IMR-90 (cell line): ENCODE measurements at regions not wholly inside any gene's neighbourhood (a gene's known extent, or its start where the extent isn't known, plus 50 kb on each side); places are given as distances from the start of the nearest gene placed in this dataset.
A peak's percentile ranks its signal among the peaks of the same experiment; 100 is the strongest.

Experiments
- ATAC-seq: fragments of 200-7000 bp; cut with Tn5 transposase; 2 replicates; pipeline ENCODE4 v1.9.1; 2020; ENCODE audit warnings: low read depth, mild to moderate bottlenecking, moderate library complexity
- BruUV-seq: library from RNA; stranded (reverse); fragments of 400-500 nt; replicated peaks from 2 replicates; lab custom pipeline; 2021; lab: Mats Ljungman, UMichigan
- CTCF ChIA-PET: fragments of 300-600 bp; formaldehyde crosslinking; extraction: SDS; loops from one replicate; lab custom pipeline; 2021; ENCODE audit warnings: antibody characterized with exemption; lab: Yijun Ruan, JAX
- POLR2A ChIA-PET: fragments of 300-600 bp; sonication (Branson Sonifier 250); formaldehyde crosslinking; loops from one replicate; lab custom pipeline; 2022; ENCODE audit warnings: antibody characterized with exemption; ENCODE audit not compliant: unreplicated experiment; lab: Charles Lee
- DNase-seq: peaks from one replicate; pipeline ENCODE4 v3.0.0; 2013
- H2AFZ ChIP-seq: replicated peaks from 2 replicates; pipeline ENCODE3; 2013; ENCODE audit warnings: low read length, mild to moderate bottlenecking; ENCODE audit not compliant: poor library complexity
- H2AK5ac ChIP-seq: 2 replicates; pipeline ENCODE4 v1.6.1; 2013; ENCODE audit warnings: low read depth, low read length, inconsistent platforms
- H2AK9ac ChIP-seq: replicated peaks from 2 replicates; pipeline ENCODE3; 2013; ENCODE audit warnings: mild to moderate bottlenecking, low read depth, low read length, moderate library complexity; ENCODE audit not compliant: poor library complexity
- H2BK120ac ChIP-seq: 2 replicates; pipeline ENCODE4 v1.6.1; 2013; ENCODE audit warnings: low read depth, low read length, inconsistent platforms
- H2BK15ac ChIP-seq: 3 replicates; pipeline ENCODE4 v1.6.1; 2013; ENCODE audit warnings: low read depth, low read length, inconsistent platforms
- H2BK20ac ChIP-seq: 2 replicates; pipeline ENCODE4 v1.6.1; 2013; ENCODE audit warnings: low read depth, mild to moderate bottlenecking, inconsistent platforms, low read length, moderate library complexity
- H2BK5ac ChIP-seq: 2 replicates; pipeline ENCODE4 v1.6.1; 2013; ENCODE audit warnings: mild to moderate bottlenecking, low read depth, low read length, inconsistent platforms; ENCODE audit not compliant: poor library complexity, severe bottlenecking
- H3K14ac ChIP-seq: replicated peaks from 2 replicates; pipeline ENCODE4 v1.6.1; 2013; ENCODE audit warnings: low read depth, low read length, inconsistent platforms
- H3K18ac ChIP-seq: 2 replicates; pipeline ENCODE4 v1.6.1; 2013; ENCODE audit warnings: low read depth, low read length, control low read depth
- H3K23ac ChIP-seq: 2 replicates; pipeline ENCODE4 v1.6.1; 2013; ENCODE audit warnings: low read depth, low read length, inconsistent platforms
- H3K27ac ChIP-seq: 2 replicates; pipeline ENCODE4 v1.5.1; 2013; ENCODE audit warnings: mild to moderate bottlenecking, control low read depth, low read length; ENCODE audit not compliant: insufficient read depth
- H3K27me3 ChIP-seq: 2 replicates; pipeline ENCODE4 v1.6.1; 2013; ENCODE audit warnings: low read length; ENCODE audit not compliant: control insufficient read depth, insufficient read depth
- H3K36me3 ChIP-seq: 2 replicates; pipeline ENCODE4 v1.6.1; 2013; ENCODE audit warnings: low read length, mixed read lengths; ENCODE audit not compliant: control insufficient read depth, insufficient read depth
- H3K4ac ChIP-seq: 2 replicates; pipeline ENCODE4 v1.6.1; 2013; ENCODE audit warnings: low read depth, low read length, inconsistent platforms
- H3K4me1 ChIP-seq: 2 replicates; pipeline ENCODE4 v1.6.1; 2013; ENCODE audit warnings: low read length, mixed read lengths; ENCODE audit not compliant: control insufficient read depth, insufficient read depth
- H3K4me2 ChIP-seq: 2 replicates; pipeline ENCODE4 v1.6.1; 2013; ENCODE audit warnings: low read depth, mild to moderate bottlenecking, control low read depth, low read length, moderate library complexity
- H3K4me3 ChIP-seq: 2 replicates; pipeline ENCODE4 v1.5.1; 2013; ENCODE audit warnings: low read depth, mild to moderate bottlenecking, control low read depth, low read length, moderate library complexity; ENCODE audit not compliant: insufficient read depth
- H3K56ac ChIP-seq: 2 replicates; pipeline ENCODE4 v1.6.1; 2013; ENCODE audit warnings: low read length, inconsistent platforms; ENCODE audit not compliant: insufficient read depth; ENCODE audit errors: extremely low read depth
- H3K79me1 ChIP-seq, 2 experiments: 2 replicates each; pipeline ENCODE4 v1.6.1; 2013; ENCODE audit warnings: low read length in 2 of 2, inconsistent platforms in 1 of 2, low read depth in 1 of 2
- H3K9ac ChIP-seq: 2 replicates; pipeline ENCODE4 v1.6.1; 2013; ENCODE audit warnings: low read depth, low read length, control low read depth
- H3K9me1 ChIP-seq: 2 replicates; pipeline ENCODE4 v1.6.1; 2013; ENCODE audit warnings: low read length, inconsistent platforms; ENCODE audit not compliant: insufficient read depth
- H3K9me3 ChIP-seq: 2 replicates; pipeline ENCODE4 v1.6.1; 2013; ENCODE audit warnings: low read length; ENCODE audit not compliant: control insufficient read depth, insufficient read depth
- H4K20me1 ChIP-seq: 2 replicates; pipeline ENCODE4 v1.6.1; 2013; ENCODE audit warnings: low read length, inconsistent platforms; ENCODE audit not compliant: insufficient read depth
- H4K5ac ChIP-seq: 2 replicates; pipeline ENCODE4 v1.6.1; 2013; ENCODE audit warnings: mild to moderate bottlenecking, low read depth, low read length, control low read depth
- H4K8ac ChIP-seq, 2 experiments: 2 replicates each; pipeline ENCODE4 v1.6.1; 2013; ENCODE audit warnings: low read depth in 2 of 2, low read length in 2 of 2, control low read depth in 1 of 2, inconsistent platforms in 1 of 2
- H4K91ac ChIP-seq: 2 replicates; pipeline ENCODE4 v1.6.1; 2013; ENCODE audit warnings: low read depth, low read length, inconsistent platforms; ENCODE audit not compliant: insufficient read depth
- BHLHE40 ChIP-seq: fragments of 150-350 bp; IDR thresholded peaks from 2 replicates; pipeline ENCODE4 v1.6.1; 2016; ENCODE audit warnings: mild to moderate bottlenecking, low read depth, low read length
- CEBPB ChIP-seq: IDR thresholded peaks from 2 replicates; pipeline ENCODE4 v1.6.1; 2012; ENCODE audit warnings: low read depth, low read length, improper control_type of control experiment
- CTCF ChIP-seq: conservative IDR thresholded peaks from 2 replicates; pipeline ENCODE4 v1.5.1; 2012; ENCODE audit warnings: mild to moderate bottlenecking, low read depth, low read length, improper control_type of control experiment
- MAFK ChIP-seq: IDR thresholded peaks from 2 replicates; pipeline ENCODE4 v1.6.1; 2012; ENCODE audit warnings: low read depth, low read length, improper control_type of control experiment
- MAZ ChIP-seq: IDR thresholded peaks from 2 replicates; pipeline ENCODE4 v1.6.1; 2012; ENCODE audit warnings: low read depth, mild to moderate bottlenecking, low read length, improper control_type of control experiment, moderate library complexity, borderline replicate concordance
- MXI1 ChIP-seq: IDR thresholded peaks from 2 replicates; pipeline ENCODE4 v1.6.1; 2012; ENCODE audit warnings: low read depth, mild to moderate bottlenecking, low read length, moderate library complexity, borderline replicate concordance
- NFE2L2 ChIP-seq: fragments of 150-350 bp; IDR thresholded peaks from 2 replicates; pipeline ENCODE4 v1.6.1; 2016; ENCODE audit warnings: low read depth, mild to moderate bottlenecking, low read length
- POLR2A ChIP-seq: IDR thresholded peaks from 2 replicates; pipeline ENCODE4 v1.6.1; 2012; ENCODE audit warnings: mild to moderate bottlenecking, low read depth, low read length
- RAD21 ChIP-seq: IDR thresholded peaks from 2 replicates; pipeline ENCODE4 v1.6.1; 2012; ENCODE audit warnings: low read length, improper control_type of control experiment
- SMC3 ChIP-seq: fragments of 150-350 bp; IDR thresholded peaks from 2 replicates; pipeline ENCODE4 v1.6.1; 2016; ENCODE audit warnings: low read depth, mild to moderate bottlenecking, antibody characterized with exemption, low read length, moderate library complexity
- USF2 ChIP-seq: fragments of 150-350 bp; IDR thresholded peaks from 2 replicates; pipeline ENCODE4 v1.6.1; 2017; ENCODE audit warnings: mild to moderate bottlenecking, antibody characterized with exemption, low read length, low read depth
- WGBS, 2 experiments: methylation state at CpG; one replicate each; pipeline versions ENCODE4 v1.1.5 to v1.1.7; 2013; ENCODE audit warnings: missing lambda C conversion rate in 2 of 2; ENCODE audit not compliant: insufficient read length in 1 of 2; ENCODE audit errors: extremely low coverage in 2 of 2; 5-methylcytosine and 5-hydroxymethylcytosine counted together
- dilution Hi-C: fragments of 300-500 bp; cut with HindIII; formaldehyde crosslinking; loops from one replicate; pipeline ENCODE4 v1.14.3; 2018; ENCODE audit warnings: low sequenced_read_pairs; ENCODE audit not compliant: unreplicated experiment
- in situ Hi-C: fragments of 300-500 bp; cut with MboI; formaldehyde crosslinking; loops from 3 replicates; pipeline ENCODE4 v1.14.3; 2019; ENCODE audit warnings: low sequenced_read_pairs, inconsistent platforms, mixed read lengths
- intact Hi-C: fragments of 100-400 bp; cut with micrococcal nuclease; formaldehyde crosslinking; loops from 2 replicates; pipeline ENCODE4 v1.10.0; 2022
- TF ChIP-seq, protein P1 (sequence below): fragments of 150-350 bp; IDR thresholded peaks from 2 replicates; pipeline ENCODE4 v1.6.1; 2016; ENCODE audit warnings: low read depth, mild to moderate bottlenecking, low read length, moderate library complexity, borderline replicate concordance

GRCh38 chr3:159786489-159787177, 202.0 kb upstream of the IL12A start (continued):
- TF ChIP-seq RAD21: no peak

GRCh38 chr3:159787178-159787574, 201.5 kb upstream of the IL12A start:
- Histone ChIP-seq H4K5ac (peak overlapping the region; percentile 74), H3K79me1 (peaks cover 33 to 78% of the 10 kb centered on the region in 2 experiments), H2BK15ac (no peak overlapping the region), H2BK5ac (peak overlapping the region; percentile 95), H2BK120ac (peak overlapping the region; percentile 91), H3K18ac (peak overlapping the region; percentile 86), H2AFZ (no peak overlapping the region), H3K27ac (peak overlapping the region; percentile 46; the same call in 1 of the 2 replicates), H4K91ac (no peak overlapping the region), H3K9me3 (no peaks in the 10 kb centered on the region), H2BK20ac (peak overlapping the region; percentile 97; the same call in 1 of the 2 replicates), H3K9me1 (peaks cover 36% of the 10 kb centered on the region), H2AK5ac (no peak overlapping the region), H3K4me1 (peaks cover 35% of the 10 kb centered on the region), H3K9ac (no peak overlapping the region), H3K27me3 (no peaks in the 10 kb centered on the region), H3K14ac (no peak overlapping the region), H2AK9ac (no peak overlapping the region), H3K56ac (no peak overlapping the region), H4K8ac (peak overlapping the region in 1 of 2 experiments; percentile 31; a peak in 1 of 4 replicates), H3K23ac (peak overlapping the region; percentile 78; the same call in 1 of the 2 replicates), H3K4me2 (peak overlapping the region; percentile 91), H3K36me3 (no peaks in the 10 kb centered on the region), H4K20me1 (peaks cover 21% of the 10 kb centered on the region), H3K4me3 (no peak overlapping the region), H3K4ac (peak overlapping the region; percentile 58)
- peak; percentile 61 for ATAC-seq
- DNase-seq: peak; percentile 94
- in situ Hi-C loops: no loop called here
- POLR2A ChIA-PET: no interaction called here
- no TSS peak for BruUV-seq
- intact Hi-C loops: no loop called here
- WGBS, 2 experiments: no CpG with 5 or more reads among the region's 4 CpGs
- CTCF ChIA-PET: interaction anchor here (1.1 to 1.5 kb wide), 2 partner anchors 18 to 20 kb away, joined by 3 to 7 read pairs; no protein-coding TSS in a partner anchor
- dilution Hi-C loops: no loop called here
- TF ChIP-seq BHLHE40: peak; percentile 15; the same call in 1 of the 2 replicates
- TF ChIP-seq, protein P1, sequence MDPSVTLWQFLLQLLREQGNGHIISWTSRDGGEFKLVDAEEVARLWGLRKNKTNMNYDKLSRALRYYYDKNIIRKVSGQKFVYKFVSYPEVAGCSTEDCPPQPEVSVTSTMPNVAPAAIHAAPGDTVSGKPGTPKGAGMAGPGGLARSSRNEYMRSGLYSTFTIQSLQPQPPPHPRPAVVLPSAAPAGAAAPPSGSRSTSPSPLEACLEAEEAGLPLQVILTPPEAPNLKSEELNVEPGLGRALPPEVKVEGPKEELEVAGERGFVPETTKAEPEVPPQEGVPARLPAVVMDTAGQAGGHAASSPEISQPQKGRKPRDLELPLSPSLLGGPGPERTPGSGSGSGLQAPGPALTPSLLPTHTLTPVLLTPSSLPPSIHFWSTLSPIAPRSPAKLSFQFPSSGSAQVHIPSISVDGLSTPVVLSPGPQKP: no peak
- TF ChIP-seq RAD21: no peak
- no peak for TF ChIP-seq MXI1
- peak; percentile 79 for TF ChIP-seq MAFK
- TF ChIP-seq USF2: no peak
- no peak for TF ChIP-seq POLR2A
- no peak for TF ChIP-seq CEBPB
- 0 out of 2 replicates have a peak, but pooled peaks have one; percentile 1 for TF ChIP-seq SMC3
- no peak for TF ChIP-seq CTCF
- TF ChIP-seq MAZ: no peak
- peak; percentile 96 for TF ChIP-seq NFE2L2
